HG02588 (cell line): ENCODE measurements at regions not wholly inside any gene's neighbourhood (a gene's known extent, or its start where the extent isn't known, plus 50 kb on each side); places are given as distances from the start of the nearest gene placed in this dataset.
"Not testable (repeated sequence)": the region's sequence is repeated elsewhere in the genome, so short reads cannot be mapped to it uniquely, and the experiment has no call there.

Experiments used
- ATAC-seq: cut with Tn5 transposase; IDR thresholded peaks from one replicate; pipeline ENCODE4 v1.9.1; 2021; ENCODE audit warnings: mild to moderate bottlenecking, moderate library complexity; ENCODE audit not compliant: unreplicated experiment

DNA sequence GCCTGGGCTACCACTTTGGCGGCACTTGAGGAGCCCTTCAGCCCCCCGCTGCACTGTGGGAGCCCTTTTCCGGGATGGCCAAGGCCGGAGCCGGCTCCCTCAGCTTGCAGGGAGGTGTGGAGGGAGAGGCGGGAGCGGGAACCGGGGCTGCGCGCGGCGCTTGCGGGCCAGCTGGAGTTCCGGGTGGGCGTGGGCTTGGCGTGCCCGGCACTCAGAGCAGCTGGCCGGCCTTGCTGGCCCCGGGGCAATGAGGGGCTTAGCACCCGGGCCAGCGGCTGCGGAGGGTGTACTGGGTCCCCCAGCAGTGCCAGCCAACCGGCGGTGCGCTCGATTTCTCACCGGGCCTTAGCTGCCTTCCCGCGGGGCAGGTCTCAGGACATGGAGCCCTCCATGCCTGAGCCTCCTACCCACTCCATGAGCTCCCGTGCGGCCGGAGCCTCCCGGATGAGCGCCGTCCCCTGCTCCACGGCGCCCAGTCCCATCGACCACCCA is 1602.9 kb upstream of the PCDH7 start:
- ATAC-seq = not testable (repeated sequence)

DNA sequence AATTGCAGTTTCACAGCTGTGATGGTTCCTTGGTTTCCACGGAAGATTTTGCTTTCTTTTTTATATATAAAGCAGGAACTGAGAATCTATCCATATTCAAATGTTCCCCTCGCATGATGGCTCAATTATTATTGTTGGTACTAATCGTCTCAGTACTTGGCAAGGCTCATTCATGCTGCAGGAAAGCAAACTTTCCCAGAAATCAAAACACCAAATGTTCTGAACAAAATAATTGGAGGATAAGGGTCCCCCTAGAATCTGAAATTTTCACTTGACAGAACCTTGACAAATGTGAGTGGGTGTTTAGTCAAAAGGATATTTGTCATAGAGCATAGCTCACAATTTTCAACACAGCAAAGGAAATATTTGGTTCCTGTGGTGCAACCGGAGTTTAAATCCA is 1598.6 kb upstream of the PCDH7 start:
- ATAC-seq = no peak

DNA sequence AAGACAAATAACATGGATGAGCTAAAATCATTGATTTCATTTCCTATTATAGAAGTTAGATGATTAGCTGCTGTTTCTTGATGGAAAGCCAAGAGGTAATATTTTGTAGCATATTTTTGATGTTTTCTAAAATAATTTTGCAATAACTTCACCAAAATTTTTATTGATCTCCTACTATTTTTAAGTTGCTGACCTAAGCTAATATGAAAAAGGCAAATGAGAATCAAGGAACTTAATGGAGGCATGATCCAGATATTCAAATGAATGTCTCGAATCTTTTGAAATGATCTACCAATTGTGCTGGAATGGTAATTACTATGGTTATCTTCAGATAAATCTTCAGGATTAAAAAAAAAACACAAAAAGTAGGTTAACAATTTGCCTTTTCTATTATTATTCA is 1591.4 kb upstream of the PCDH7 start:
- no peak for ATAC-seq

DNA sequence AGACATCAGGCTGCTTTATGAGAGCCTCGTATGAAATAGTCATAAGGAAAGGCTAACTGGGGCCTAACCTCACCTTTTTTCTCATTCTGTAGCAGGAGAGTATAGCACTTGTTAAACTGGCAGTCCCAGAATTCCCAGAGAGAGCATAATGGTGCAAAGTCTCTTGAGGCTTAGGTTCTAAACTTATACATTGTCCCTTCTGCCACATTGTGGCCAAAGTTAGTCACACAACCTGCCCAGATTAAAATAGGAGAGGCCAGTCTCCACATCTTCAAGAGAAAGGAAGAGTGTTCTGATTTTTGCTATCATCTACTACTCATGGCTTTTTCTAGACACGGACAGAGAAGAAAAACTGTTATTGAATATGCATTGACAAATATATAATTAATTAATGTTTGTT is 1588.9 kb upstream of the PCDH7 start:
- no peak for ATAC-seq

DNA sequence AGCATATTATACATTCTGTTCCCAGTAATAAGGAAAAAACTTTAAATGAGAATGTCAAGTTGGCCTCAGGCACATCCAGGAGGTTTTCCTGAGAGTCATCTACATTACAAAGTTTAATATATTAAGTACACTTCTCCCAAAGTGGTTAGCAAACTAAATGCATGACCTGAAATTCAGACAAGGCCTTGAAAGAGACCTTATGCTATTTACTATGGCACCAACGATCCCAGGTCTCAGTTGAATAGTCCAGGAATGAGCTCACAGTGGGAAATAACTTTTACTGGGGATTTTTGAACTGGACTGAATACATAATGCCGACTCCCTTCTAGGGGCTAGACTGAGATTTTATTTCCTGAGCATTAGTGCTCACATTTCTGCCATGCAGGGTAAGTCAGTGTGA is 1577.5 kb upstream of the PCDH7 start:
- ATAC-seq = no peak

DNA sequence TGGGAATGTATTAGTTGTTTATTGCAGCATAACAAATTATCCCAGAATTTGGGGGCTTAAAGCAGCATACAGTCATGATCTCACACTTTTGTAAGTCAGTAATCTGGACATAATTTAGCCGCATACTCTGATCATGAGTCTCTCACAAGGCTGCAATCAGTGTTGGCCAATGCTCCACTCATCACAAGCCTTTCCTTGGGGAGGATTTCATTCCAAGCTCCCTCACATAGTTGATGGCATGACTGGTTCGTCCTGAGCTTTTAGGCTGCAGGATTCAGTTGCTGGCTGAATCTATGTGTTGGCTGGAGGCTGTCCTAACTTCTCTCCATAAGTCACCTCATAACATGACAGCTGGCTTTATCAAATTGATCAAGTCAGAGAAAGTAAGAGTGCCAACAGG is 1568.6 kb upstream of the PCDH7 start:
- ATAC-seq = no peak

DNA sequence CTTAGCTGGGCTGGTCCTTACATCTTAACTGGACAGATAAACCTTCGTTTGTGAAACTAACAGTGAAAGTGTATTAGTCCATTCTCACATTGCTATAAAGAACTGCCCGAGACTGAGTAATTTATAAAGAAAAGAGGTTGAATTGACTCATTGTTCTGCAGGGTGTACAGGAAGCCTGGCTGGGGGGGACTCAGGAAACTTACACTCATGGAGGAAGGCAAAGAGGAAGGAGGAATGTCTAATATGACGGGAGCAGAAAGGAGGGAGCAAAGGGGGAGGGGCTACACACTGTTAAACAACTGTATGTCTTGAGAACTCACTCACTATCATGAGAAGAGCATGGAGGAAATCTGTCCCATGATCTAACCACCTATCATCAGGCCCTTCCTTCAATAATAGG is 1566.5 kb upstream of the PCDH7 start:
- no peak for ATAC-seq

DNA sequence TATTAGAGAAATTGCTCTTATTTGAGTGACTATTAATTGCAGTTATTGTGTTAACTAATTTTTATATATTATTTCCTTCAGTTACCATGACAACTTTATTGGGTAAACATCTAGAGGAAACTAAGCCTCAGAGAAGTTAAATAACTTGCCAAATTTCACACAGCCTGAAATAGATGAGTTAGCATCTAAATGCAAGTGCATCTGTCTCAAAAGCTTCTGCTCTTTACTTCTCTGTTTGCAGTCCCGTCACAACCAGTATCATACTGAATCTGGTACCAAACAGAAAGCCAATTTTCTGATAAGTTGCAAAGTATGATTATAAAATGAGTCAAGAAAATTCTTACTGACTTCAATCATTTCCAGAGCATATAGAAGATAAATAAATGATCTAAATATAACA is 1544.9 kb upstream of the PCDH7 start:
- no peak for ATAC-seq

DNA sequence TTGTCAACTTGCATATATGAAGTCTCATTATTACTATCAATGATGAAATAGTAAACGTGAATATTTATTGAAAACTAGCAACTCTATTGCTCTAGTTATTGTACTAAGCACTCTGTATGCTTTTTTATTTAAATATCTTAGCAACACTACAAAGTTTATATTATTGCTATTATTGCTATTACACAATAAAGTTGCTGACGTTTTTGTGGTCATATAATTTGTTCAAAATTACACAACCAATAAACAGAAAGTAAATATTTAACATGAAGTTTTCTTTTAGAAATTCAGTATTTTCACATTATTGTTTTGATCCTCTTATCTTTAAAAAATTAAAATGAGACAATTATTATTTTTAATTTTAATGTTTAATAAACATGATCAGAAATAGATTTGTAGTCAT is 1521.1 kb upstream of the PCDH7 start:
- ATAC-seq = no peak

DNA sequence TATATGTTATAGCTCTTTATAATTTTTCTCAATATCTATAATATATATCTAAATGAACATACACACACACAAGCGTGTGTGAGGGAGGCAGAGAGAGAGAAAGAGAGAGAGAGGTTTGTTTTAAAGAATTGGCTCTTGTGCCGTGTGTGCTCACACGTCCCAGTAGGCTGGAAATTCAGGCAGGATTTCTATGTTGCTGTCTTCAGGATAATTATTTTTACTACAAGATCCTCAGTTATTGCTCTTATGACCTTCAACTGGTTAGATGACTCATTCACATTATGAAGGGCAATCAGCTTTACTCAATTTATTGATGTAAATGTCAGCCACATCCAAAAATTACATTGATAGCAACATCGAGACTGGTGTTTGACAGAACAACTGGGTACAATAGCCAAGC is 1520.7 kb upstream of the PCDH7 start:
- ATAC-seq = no peak

DNA sequence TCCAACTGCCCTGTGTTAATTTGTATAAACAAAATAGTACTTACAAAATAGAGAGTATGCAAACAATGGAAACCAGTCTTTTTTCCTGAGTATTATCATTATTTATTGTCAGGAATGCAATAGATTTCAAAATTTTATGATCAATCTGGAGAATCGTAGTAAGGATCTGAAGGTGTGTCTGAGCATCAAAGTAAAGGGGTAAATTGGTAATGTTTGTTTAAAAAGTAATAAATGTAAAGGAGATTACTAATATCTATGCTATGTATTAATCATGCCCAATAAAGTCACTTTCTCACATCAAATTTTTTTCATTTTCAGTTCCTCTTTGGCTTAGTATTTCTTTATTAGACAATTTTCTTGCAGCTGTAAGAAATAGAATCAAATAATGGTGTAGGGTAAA is 1507.1 kb upstream of the PCDH7 start:
- ATAC-seq = no peak

DNA sequence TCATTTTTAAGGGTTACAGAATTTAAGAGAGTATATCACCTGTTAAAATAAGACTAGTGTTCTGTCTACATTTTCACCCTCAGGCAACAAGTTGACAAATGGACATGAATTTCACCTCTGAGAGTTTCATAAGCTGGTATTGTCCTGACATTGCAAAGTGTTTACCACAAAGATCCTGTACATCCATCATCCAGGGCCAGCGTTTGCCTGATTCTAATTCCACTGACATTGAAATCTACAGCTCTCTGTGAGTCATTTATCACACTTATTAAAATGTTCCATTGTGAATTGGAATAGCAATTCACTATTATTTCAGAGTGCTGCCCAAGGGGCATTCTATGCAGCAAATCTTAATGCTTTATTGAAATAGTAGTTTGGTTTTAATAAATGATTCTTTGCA is 1499.4 kb upstream of the PCDH7 start:
- no peak for ATAC-seq

DNA sequence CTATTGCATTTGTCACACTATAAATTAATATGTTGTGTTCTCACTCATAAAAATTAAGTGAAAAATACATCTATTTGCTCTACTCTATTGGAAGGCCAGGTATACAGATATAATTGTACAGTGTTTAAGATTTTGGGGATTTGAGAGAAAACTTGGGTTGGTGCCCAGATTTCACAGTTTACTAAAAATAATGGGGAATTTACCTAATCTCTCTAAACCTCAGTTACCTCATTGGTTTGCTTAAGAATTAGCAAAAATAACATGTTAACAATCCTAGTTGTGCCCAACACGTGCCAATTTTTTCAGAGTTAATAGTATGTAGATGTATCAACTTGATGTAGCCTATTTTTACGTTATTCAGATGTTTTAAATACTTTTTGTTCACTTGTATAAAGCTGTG is 1495.3 kb upstream of the PCDH7 start:
- ATAC-seq = no peak

DNA sequence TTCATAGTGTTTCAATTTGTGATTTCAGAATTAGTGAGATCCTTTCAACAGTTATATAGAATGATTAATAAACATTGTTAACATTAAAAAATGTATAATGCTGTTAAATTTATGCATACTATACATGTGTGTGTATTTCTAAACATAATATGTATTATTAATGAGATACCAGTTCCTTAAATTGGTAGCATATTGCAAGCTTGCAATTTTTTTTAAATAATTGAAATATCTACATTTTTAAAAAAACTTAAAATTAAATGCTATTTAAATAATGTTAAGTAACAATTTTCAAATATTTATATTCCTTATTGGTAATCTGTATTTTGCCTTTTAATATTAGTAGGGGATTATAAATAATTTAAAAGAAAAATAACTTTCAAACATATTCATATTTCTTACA is 1479.5 kb upstream of the PCDH7 start:
- no peak for ATAC-seq

DNA sequence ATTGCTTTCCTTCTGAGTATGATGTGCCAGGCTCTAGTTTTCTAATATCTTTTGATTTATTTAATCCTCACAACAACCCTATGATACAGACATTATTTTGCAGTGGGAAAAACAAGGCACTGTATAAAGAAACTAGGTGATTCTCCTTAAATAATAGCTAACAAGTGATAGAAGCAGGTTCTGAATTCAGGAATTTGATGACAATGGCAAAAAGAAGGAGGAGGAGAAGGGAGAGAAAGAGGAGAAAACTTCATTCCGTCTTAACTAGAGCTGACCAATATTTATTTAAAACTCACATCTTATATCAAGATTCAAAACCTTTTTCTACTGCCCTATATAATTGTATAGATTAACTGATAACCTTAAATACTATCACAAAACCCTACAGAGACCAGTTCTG is 1477.1 kb upstream of the PCDH7 start:
- ATAC-seq = no peak

DNA sequence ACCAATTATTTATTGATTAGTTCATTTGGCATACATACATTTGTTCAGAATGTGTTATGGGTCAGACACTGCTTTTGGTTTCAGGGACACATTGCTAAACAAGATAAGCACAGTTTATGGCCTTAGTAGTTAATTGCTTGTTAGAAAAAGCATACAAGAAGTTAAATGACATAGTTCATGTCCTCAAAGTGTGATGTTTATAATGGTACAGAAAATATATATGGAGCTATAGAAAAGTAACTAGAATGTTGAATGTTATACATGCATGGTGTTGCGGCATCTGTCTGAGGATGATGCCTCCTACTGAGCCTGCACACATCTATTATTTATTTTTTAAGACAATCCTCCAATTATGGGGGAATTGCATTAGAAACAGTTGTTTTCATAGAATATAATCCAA is 1476.3 kb upstream of the PCDH7 start:
- no peak for ATAC-seq

DNA sequence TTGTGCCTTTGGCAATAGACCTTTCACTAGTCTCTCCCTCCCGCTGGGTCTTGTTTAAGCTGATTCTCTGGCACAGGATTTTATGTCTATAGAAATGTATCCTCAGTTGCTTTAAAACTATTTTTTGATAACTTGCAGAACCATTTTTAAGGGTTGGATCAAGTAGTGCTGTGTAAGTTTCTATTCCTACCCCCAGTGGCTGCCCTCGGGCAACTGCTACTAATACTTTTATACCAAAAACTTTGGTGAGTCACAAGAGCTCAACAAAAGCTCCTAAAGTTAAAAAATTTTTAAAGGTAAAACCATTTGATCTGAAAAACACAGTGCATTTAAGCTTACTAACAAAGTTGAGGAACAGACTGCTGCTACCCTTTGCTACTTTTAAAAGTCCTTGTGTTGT is 1460.6 kb upstream of the PCDH7 start:
- no peak for ATAC-seq

DNA sequence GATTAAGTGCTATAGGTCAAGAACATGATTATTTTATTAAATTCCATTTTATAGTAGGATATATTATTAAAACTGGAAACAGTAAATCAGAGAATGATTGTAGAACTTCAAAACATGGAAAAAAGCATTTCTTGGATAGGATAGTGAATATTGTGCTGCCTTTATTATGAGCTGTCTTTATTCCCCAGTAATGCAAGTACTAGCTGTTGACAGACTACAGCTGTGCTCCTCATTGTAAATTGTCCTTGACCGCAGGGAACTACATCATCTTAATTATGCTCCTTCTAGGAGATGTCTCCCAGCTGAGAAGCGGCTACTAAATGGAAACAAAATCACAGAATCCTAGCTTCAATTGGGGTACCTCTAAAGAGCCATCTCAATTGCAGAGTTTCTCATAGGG is 1457.2 kb upstream of the PCDH7 start:
- no peak for ATAC-seq

DNA sequence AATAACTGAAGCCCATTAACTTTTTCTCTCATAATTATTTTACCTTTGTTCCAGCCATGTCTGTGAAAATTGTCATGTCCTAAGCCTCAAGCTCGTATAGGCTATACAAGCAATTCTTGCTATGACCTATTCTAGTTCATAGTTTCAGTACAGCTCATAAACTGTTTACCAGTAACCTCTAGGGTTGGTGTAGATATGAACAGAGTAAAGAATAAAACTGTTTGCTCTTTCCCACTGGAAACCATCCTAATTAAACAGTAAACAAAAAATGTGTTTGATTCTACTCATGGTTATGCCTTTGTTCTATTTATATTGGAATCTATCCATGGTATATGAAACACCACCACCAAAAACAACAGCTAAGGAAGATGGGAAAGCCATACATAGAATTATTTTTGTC is 1444.0 kb upstream of the PCDH7 start:
- ATAC-seq = no peak

DNA sequence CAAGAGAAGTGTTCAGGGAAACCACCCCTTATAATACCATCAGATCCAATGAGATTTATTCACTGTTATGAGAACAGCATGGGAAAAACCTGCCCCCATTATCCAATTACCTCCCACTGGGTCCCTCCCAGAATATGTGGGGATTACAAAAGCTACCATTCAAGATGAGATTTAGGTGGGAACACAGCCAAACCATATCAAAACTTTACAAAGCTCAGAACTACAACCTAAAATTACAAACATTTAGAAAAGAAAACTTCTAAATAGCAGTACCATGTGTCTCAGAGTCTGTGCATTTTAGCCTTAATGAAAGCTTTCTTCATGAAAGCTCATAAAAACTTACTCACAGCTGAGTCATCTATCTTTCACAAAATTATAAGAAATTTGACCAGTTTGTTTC is 1442.8 kb upstream of the PCDH7 start:
- ATAC-seq = no peak

DNA sequence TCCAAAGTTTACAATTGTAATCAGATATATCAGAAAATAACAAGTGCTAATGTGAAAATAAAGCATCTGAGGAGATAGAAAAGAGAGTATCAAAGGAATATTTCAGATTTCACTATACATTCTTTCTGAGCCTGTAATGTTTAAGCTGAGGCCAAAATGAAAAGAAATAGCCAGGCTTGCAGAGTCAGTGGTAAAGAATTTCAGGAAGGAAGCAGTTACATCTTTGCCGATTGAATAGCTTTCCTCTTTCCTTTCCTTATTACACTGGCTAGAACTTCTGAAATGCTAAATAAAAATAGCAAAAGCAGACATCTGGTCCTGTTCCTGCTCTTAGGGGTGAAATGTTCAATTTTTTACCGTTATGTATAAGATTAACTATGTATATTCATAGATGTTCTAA is 1441.6 kb upstream of the PCDH7 start:
- no peak for ATAC-seq

DNA sequence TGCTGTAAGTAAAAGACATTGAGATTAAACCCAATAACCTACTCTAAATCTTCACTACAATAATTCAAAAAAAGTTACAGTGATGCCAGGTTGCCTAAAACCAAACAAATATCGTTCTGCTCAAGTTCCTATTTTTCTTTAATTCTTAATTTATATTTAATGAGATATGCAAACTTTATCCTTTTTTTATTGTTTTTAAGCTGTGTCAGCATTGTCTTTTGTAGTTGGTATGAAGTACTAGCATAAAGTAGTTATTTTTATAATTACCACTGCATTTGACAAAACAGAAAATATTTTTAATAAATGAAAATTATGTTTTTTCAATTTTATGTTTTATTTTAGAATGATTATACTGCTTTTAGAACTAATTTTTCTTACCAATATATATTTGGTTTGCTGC is 1431.1 kb upstream of the PCDH7 start:
- no peak for ATAC-seq

DNA sequence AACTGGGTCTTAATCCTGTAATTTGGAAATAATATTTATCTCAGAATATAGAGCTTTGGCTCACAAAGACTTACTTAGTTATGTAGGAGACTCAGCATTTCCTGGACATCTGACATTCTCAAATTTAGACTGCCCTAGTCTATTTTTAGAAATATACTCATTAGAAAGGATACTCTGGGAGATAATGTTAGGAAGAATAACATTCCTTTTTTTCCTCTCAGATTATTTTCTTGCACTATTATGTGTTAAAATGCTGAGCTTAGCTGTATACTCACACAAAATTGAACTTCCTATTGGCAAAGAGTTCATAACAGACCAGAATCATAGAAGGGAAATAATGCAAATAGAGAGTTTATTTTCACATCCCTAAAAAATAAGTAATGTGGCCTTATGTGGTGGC is 1424.9 kb upstream of the PCDH7 start:
- no peak for ATAC-seq

DNA sequence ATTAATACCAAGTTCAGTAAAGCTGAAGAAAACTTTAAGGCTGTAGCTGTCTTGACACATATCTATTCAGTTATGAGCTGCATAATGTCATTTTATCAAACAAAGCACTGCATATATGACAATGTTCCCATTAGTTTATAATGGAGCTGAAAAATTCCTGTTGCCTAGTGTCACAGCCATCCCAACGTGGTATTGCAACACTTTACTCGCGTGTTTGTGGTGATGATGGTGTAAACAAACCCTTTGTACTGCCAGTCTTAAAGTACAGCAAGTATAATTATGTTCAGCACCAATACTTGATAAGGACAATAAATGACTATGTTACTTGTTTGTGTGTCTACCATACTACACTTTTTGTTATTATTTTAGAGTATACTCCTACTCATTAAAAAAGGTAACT is 1415.6 kb upstream of the PCDH7 start:
- no peak for ATAC-seq
